ENCODE measurements at regions not wholly inside any gene's neighbourhood (a gene's known extent, or its start where the extent isn't known, plus 50 kb on each side); places are given as distances from the start of the nearest gene placed in this dataset.

DNA sequence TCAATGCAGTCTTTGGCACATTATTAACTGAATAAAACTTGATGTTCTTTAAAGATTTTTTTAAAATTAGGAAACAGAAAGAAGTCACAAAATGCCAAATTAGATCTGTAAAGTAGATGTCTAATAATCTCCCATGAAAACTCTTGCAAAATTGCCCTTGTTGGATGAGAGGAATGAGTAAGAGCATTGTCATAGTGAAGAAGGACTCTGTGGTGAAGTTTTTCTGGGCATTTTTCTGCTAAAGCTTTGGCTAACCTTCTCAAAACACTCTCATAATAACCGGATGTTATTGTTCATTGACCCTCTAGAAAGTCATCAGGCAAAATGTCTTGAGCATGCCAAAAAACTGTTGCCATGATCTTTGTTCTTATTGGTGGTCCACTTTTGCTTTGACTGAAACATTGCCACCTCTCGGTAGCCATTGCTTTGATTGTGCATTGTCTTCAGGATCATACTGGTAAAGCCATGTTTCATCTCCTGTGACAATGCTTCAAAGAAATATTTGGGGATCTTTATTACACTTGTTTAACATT is 549.3 kb downstream of the LIG4 start:
- TF ChIP-seq POLR2AphosphoS5 (IDR thresholded peaks at IDR 0.05; ENCODE audit: insufficient read depth, low read depth, low read length): no peak
- no peak for TF ChIP-seq MYC (IDR thresholded peaks at IDR 0.05; ENCODE audit: low read depth, low read length)
- TF ChIP-seq, protein P1, sequence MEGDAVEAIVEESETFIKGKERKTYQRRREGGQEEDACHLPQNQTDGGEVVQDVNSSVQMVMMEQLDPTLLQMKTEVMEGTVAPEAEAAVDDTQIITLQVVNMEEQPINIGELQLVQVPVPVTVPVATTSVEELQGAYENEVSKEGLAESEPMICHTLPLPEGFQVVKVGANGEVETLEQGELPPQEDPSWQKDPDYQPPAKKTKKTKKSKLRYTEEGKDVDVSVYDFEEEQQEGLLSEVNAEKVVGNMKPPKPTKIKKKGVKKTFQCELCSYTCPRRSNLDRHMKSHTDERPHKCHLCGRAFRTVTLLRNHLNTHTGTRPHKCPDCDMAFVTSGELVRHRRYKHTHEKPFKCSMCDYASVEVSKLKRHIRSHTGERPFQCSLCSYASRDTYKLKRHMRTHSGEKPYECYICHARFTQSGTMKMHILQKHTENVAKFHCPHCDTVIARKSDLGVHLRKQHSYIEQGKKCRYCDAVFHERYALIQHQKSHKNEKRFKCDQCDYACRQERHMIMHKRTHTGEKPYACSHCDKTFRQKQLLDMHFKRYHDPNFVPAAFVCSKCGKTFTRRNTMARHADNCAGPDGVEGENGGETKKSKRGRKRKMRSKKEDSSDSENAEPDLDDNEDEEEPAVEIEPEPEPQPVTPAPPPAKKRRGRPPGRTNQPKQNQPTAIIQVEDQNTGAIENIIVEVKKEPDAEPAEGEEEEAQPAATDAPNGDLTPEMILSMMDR (IDR thresholded peaks at IDR 0.05; ENCODE audit: extremely low read depth in 1 of 2, insufficient read depth in 1 of 2, low read depth in 1 of 2, low read length in 2 of 2): no peak
- TF ChIP-seq POLR2A (IDR thresholded peaks at IDR 0.05; ENCODE audit: low read depth, low read length): no peak
- TF ChIP-seq JUN (IDR thresholded peaks at IDR 0.05; ENCODE audit: borderline replicate concordance, insufficient read depth, insufficient read length, low read depth): no peak
